Loucy (cell line): ENCODE measurements at regions not wholly inside any gene's neighbourhood (a gene's known extent, or its start where the extent isn't known, plus 50 kb on each side); places are given as distances from the start of the nearest gene placed in this dataset.

Experiments used
- H2AFZ ChIP-seq: fragments of 200-600 bp; sonication (generic); 2 replicates; pipeline ENCODE4 v1.6.0; 2016; ENCODE audit warnings: antibody characterized with exemption, mild to moderate bottlenecking, low read length, moderate library complexity
- H3F3A ChIP-seq: fragments of 200-600 bp; 2 replicates; pipeline ENCODE4 v1.6.0; 2016; ENCODE audit warnings: antibody characterized with exemption, low read depth, mild to moderate bottlenecking
- H3K27me3 ChIP-seq: fragments of 200-600 bp; sonication (generic); 2 replicates; pipeline ENCODE4 v1.6.1; 2014; ENCODE audit warnings: low read length, mild to moderate bottlenecking; ENCODE audit not compliant: insufficient read depth, poor library complexity, severe bottlenecking
- H3K36me3 ChIP-seq: fragments of 200-600 bp; sonication (generic); 2 replicates; pipeline ENCODE4 v1.6.1; 2016; ENCODE audit warnings: low read length; ENCODE audit not compliant: insufficient read depth
- H3K4me1 ChIP-seq: fragments of 200-600 bp; sonication (generic); 2 replicates; pipeline ENCODE4 v1.5.1; 2014; ENCODE audit warnings: low read length, mild to moderate bottlenecking; ENCODE audit not compliant: insufficient read depth, poor library complexity, severe bottlenecking
- H3K4me2 ChIP-seq: fragments of 200-600 bp; sonication (generic); 2 replicates; pipeline ENCODE4 v1.6.0; 2014; ENCODE audit warnings: antibody characterized with exemption, low read length, low read depth, mild to moderate bottlenecking; ENCODE audit not compliant: poor library complexity, severe bottlenecking
- H3K4me3 ChIP-seq: fragments of 200-600 bp; sonication (generic); 2 replicates; pipeline ENCODE4 v1.5.1; 2014; ENCODE audit warnings: low read length, mild to moderate bottlenecking, mixed read lengths; ENCODE audit not compliant: poor library complexity, severe bottlenecking
- H3K79me2 ChIP-seq: fragments of 200-600 bp; sonication (generic); 2 replicates; pipeline ENCODE4 v1.6.1; 2014; ENCODE audit warnings: low read length; ENCODE audit not compliant: insufficient read depth
- H3K9ac ChIP-seq: fragments of 200-600 bp; sonication (generic); 2 replicates; pipeline ENCODE4 v1.6.0; 2014; ENCODE audit warnings: mild to moderate bottlenecking, low read depth, low read length, moderate library complexity; ENCODE audit not compliant: poor library complexity, severe bottlenecking
- H3K9me2 ChIP-seq: fragments of 200-600 bp; sonication (generic); replicated peaks from 2 replicates; pipeline ENCODE4 v1.6.1; 2016; ENCODE audit warnings: low read depth, low read length, mixed read lengths
- H3K9me3 ChIP-seq: fragments of 200-600 bp; sonication (generic); 2 replicates; pipeline ENCODE4 v1.6.1; 2014; ENCODE audit warnings: mild to moderate bottlenecking, antibody characterized with exemption, low read length, low read depth; ENCODE audit not compliant: insufficient read depth
- H4K20me1 ChIP-seq: fragments of 200-600 bp; sonication (generic); 2 replicates; pipeline ENCODE4 v1.6.0; 2014; ENCODE audit warnings: antibody characterized with exemption, low read length, mild to moderate bottlenecking; ENCODE audit not compliant: insufficient read depth, poor library complexity, severe bottlenecking
- EZH2phosphoT487 ChIP-seq: fragments of 200-600 bp; IDR thresholded peaks from 2 replicates; pipeline ENCODE4 v1.6.1; 2018; ENCODE audit warnings: antibody characterized with exemption, mild to moderate bottlenecking, moderate library complexity, borderline replicate concordance
- TF ChIP-seq, protein P1 (sequence below): fragments of 200-600 bp; sonication (generic); conservative IDR thresholded peaks from 2 replicates; pipeline ENCODE4 v1.5.1; 2014; ENCODE audit warnings: mild to moderate bottlenecking, antibody characterized with exemption, low read length

DNA sequence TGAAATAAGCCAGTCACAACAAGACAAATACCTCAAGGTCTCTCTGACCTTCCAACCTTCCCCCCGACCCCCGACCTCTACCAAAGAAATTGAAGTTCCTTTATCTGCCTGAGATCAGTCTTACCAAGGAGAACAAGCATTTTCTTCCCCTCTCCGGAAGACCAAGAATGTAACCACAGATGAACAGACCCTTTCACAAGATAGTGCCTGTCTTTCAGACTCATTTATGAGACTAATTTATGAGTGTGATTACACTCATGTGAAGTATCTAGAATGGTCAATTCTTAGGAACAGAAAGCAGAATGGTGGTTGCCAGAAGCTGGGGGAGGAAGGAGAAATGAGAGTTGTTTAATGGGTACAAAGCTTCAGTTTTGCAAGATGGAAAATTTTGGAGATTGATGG lies 108.9 kb upstream of the MKLN1 start:
- H4K20me1 ChIP-seq, result no peaks in the 10 kb centered on the region
- H2AFZ ChIP-seq, result no peak overlapping the region
- H3F3A ChIP-seq, result no peaks in the 10 kb centered on the region
- no peak overlapping the region for H3K4me3 ChIP-seq
- H3K36me3 ChIP-seq, result no peaks in the 10 kb centered on the region
- H3K4me1 ChIP-seq, result no peaks in the 10 kb centered on the region
- H3K9ac ChIP-seq, result no peak overlapping the region
- no peaks in the 10 kb centered on the region for H3K9me2 ChIP-seq
- H3K27me3 ChIP-seq, result no peaks in the 10 kb centered on the region
- H3K4me2 ChIP-seq, result no peak overlapping the region
- no peaks in the 10 kb centered on the region for H3K79me2 ChIP-seq
- no peak for TF ChIP-seq EZH2phosphoT487
- TF ChIP-seq, protein P1, sequence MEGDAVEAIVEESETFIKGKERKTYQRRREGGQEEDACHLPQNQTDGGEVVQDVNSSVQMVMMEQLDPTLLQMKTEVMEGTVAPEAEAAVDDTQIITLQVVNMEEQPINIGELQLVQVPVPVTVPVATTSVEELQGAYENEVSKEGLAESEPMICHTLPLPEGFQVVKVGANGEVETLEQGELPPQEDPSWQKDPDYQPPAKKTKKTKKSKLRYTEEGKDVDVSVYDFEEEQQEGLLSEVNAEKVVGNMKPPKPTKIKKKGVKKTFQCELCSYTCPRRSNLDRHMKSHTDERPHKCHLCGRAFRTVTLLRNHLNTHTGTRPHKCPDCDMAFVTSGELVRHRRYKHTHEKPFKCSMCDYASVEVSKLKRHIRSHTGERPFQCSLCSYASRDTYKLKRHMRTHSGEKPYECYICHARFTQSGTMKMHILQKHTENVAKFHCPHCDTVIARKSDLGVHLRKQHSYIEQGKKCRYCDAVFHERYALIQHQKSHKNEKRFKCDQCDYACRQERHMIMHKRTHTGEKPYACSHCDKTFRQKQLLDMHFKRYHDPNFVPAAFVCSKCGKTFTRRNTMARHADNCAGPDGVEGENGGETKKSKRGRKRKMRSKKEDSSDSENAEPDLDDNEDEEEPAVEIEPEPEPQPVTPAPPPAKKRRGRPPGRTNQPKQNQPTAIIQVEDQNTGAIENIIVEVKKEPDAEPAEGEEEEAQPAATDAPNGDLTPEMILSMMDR, result no peak
- H3K9me3 ChIP-seq, result no peaks in the 10 kb centered on the region

DNA sequence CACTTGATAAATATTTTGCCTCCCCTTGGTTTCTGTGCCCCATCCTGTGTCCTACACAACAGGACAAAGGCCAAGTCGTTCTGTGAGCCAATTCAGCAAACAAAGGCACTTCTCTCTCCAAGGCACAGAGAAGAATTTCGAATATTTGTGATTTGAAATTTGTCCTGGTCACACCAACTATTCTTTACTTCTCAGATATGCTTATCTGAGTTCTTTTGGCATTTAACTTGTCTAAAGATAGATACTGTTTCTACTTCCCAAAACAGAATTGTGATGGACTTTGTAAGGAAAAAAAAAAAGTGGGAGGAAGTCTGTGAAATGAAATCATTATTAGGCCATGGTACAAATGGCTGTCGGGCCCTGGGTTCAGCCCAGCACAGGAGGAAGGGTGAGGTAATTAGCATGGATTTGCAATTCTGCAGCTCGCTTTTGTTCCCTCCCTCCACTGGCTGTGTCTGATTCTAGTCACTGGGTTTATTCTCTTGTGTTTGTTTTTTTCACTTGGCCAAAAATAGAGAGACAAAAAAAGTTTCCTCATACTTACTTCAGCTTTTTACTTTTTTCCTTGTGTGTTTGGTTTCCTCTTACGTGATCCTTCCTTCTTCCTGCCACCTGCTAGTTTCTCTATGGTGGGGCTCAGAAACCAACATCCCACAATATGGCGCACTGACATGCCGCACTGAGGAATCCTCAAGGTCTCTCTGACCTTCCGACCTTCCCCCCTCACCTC lies 108.2 kb upstream of the MKLN1 start:
- TF ChIP-seq EZH2phosphoT487, result no peak
- TF ChIP-seq, protein P1, result no peak
- Histone ChIP-seq H3K9me3 (no peaks in the 10 kb centered on the region), H4K20me1 (no peaks in the 10 kb centered on the region), H2AFZ (no peak overlapping the region), H3K4me3 (no peak overlapping the region), H3K4me1 (no peaks in the 10 kb centered on the region), H3K27me3 (no peaks in the 10 kb centered on the region), H3K9ac (no peak overlapping the region), H3K36me3 (no peaks in the 10 kb centered on the region), H3K9me2 (no peaks in the 10 kb centered on the region), H3K79me2 (no peaks in the 10 kb centered on the region), H3K4me2 (no peak overlapping the region), H3F3A (no peaks in the 10 kb centered on the region)

DNA sequence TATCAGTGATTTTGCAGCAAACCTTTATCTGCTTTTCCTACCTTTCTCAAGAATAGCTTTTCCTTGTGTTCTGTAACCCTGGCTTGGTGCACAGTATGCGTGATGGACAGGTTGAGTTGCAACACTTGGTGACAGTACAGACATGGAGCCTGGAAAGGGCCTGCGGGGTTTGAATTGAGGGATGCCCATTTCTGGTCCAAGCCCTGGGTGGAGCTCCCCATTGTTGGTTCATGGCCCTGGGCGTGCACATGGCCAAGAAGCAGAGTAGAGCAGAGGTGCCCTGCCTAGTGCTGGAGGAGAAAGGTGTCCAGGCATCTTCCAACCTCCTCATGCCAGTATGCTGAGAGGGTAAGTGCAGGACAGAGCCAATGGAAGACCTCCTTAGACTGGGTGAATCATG lies 106.6 kb upstream of the MKLN1 start:
- Histone ChIP-seq H3K4me1 (peaks cover 1% of the 10 kb centered on the region), H3K9me2 (no peaks in the 10 kb centered on the region), H4K20me1 (no peaks in the 10 kb centered on the region), H3K4me3 (no peak overlapping the region), H3K9me3 (no peaks in the 10 kb centered on the region), H3K9ac (no peak overlapping the region), H2AFZ (no peak overlapping the region), H3K36me3 (no peaks in the 10 kb centered on the region), H3K4me2 (no peak overlapping the region), H3K27me3 (no peaks in the 10 kb centered on the region), H3F3A (no peaks in the 10 kb centered on the region), H3K79me2 (no peaks in the 10 kb centered on the region)
- TF ChIP-seq EZH2phosphoT487, result no peak
- TF ChIP-seq, protein P1, result no peak
